GM12865 (cell line): ENCODE measurements at regions not wholly inside any gene's neighbourhood (a gene's known extent, or its start where the extent isn't known, plus 50 kb on each side); places are given as distances from the start of the nearest gene placed in this dataset.

Experiments used
- DNase-seq: peaks from one replicate; pipeline ENCODE4 v3.0.0; 2010; ENCODE audit warnings: low read depth
- H3K4me3 ChIP-seq: 2 replicates; pipeline ENCODE4 v1.5.1; 2011; ENCODE audit warnings: mild to moderate bottlenecking, low read depth, low read length, control low read depth
- CTCF ChIP-seq: IDR thresholded peaks from 2 replicates; pipeline ENCODE4 v1.5.1; 2011; ENCODE audit warnings: low read length, control low read depth, low read depth, inconsistent platforms; ENCODE audit not compliant: insufficient read depth; ENCODE audit errors: missing control alignments

- no peak for TF ChIP-seq CTCF
- H3K4me3 ChIP-seq, result no peak overlapping the region
- DNase-seq, result no peak
Observed at GRCh38 chr5:118185018-118185417, 803.3 kb downstream of the DTWD2 start.

GRCh38 chr5:118176146-118176545, 812.2 kb downstream of the DTWD2 start:
- DNase-seq, result no peak
- no peak overlapping the region for H3K4me3 ChIP-seq
- no peak for TF ChIP-seq CTCF

DNA sequence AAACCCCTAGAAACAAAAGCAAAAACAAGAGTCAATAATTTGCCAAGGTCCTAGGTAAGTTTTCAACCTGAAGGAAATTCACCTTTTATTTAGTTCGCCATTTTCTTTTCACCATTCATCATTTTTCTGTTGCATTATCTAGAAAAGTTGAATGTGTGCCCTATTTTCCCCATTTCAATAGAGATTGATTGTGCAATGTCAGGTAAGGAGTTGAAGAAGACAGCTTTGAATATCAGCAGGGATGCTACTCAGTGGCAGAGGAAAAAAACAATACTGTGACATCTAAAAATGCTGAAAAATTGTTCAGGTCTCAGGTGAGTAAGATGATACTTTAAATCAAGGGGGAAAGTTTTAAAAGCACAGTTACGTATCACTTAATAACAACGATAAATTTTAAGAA, 813.7 kb downstream of the DTWD2 start:
- no peak for DNase-seq
- TF ChIP-seq CTCF, result no peak

GRCh38 chr5:118173340-118173739, 815.0 kb downstream of the DTWD2 start:
- H3K4me3 ChIP-seq, result no peak overlapping the region
- TF ChIP-seq CTCF, result no peak
- DNase-seq, result no peak

More for the DNA sequence above, 813.7 kb downstream of the DTWD2 start:
- no peak overlapping the region for H3K4me3 ChIP-seq

- no peak overlapping the region for H3K4me3 ChIP-seq
- no peak for TF ChIP-seq CTCF
- DNase-seq, result no peak
Observed at GRCh38 chr5:118165619-118166018, 822.7 kb downstream of the DTWD2 start.

GRCh38 chr5:118156181-118156580, 832.2 kb downstream of the DTWD2 start:
- no peak overlapping the region for H3K4me3 ChIP-seq
- no peak for TF ChIP-seq CTCF
- no peak for DNase-seq

GRCh38 chr5:118146824-118147223, 841.5 kb downstream of the DTWD2 start:
- DNase-seq, result no peak
- no peak for TF ChIP-seq CTCF
- H3K4me3 ChIP-seq, result no peak overlapping the region
